ENCODE measurements at regions not wholly inside any gene's neighbourhood (a gene's known extent, or its start where the extent isn't known, plus 50 kb on each side); places are given as distances from the start of the nearest gene placed in this dataset.

- DNase-seq (ENCODE audit: low read depth, low spot score) = no peak
Measured at GRCh38 chr6:12584631-12585405, 131.7 kb upstream of the PHACTR1 start.

DNA sequence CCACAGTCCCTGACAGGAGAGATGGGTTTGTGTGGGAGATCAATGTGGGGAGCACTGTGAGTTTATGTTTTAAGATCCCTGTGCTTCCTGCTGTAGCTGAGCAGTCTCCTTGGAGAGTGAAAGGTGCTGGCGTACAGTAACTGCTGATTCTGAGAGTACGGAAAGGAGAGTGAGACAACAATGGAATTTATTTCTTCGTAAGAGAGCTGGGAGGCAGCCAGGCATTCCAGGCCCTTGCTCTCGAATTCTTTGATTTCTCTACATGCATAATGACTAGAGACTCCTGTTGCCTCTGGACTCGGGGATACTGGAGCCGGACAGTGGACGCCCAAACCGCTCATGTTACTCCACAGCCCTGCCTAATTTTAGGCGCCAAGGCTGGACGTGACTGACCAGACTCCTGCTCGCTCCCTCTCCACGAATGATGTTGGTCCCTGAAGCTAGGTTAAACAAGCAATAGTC lies 131.0 kb upstream of the PHACTR1 start:
- no peak for DNase-seq (ENCODE audit: low read depth, low spot score)

DNA sequence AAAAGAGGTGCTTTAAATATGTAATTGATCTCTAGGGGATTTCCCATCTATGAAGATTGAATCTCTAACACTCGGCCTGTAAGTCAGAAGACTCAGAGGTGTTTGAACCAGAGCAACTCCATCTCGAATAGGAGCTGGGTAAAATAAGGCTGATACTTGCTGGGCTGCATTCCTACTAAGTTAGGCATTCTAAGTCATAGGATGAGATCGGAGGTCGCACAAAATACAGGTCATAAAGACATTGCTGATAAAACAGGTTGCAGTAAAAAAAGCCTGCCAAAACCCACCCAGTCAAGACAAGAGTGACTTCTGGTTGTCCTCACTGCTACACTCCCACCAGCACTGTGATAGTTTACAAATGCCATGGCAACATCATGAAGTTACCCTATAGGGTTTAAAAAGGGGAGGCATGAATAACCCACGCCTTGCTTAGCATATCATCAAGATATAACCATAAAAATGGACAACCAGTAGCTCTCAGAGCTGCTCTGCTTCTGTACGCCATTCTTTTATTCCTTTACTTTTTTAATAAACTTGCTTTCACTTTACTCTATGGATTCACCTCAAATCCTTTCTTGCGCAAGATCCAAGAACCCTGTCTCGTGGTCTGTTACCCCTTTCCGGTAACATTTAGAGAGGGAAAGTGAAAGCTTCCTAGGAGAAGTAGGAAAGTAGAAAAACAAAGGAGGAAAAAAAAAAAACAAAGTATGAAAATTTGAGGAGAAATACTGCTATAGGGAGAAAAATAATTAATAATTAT lies 129.7 kb upstream of the PHACTR1 start:
- no peak for DNase-seq (ENCODE audit: low read depth, low spot score)

- DNase-seq (ENCODE audit: low read depth, low spot score) = no peak
Measured at GRCh38 chr6:12590901-12591300, 125.7 kb upstream of the PHACTR1 start.

GRCh38 chr6:12592634-12593033 lies 123.9 kb upstream of the PHACTR1 start:
- DNase-seq (ENCODE audit: low read depth, low spot score) = no peak

DNA sequence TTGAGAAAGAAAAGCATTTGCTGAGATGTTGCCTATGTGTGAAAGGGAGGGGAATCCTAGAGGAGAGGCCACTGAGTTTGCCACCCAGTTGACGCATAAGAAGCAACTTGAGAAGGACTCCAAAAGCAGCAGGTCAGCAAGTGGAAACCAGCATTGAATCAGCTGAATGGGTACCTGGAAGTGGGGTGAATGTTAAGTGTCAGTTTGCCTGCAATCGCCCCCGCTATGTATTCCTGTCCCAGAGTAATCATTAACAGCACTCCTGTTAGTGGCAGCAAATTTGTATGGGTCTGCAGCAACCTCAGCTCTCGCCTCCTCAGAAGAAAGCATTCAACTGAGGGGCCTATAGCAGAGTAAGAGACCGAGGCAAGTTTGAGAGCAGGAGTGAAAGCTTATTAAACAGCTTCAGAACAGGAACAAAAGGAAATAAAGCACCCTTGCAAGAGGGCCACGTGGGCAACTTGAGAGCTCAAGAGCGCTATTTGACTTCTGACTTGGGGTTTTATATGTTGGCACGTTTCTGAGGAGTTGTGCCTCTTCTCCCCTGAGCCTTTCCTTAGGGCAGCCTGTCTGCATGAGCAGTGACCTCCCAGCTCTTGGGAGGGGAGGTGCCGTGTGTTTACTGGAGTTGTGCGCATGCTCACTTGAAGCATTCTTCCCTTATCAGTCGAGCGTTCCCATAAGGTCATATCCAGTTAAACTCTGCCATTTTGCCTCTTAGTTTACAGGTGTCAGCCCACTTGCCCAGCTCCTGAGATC lies 122.6 kb upstream of the PHACTR1 start:
- no peak for DNase-seq (ENCODE audit: low read depth, low spot score)

DNA sequence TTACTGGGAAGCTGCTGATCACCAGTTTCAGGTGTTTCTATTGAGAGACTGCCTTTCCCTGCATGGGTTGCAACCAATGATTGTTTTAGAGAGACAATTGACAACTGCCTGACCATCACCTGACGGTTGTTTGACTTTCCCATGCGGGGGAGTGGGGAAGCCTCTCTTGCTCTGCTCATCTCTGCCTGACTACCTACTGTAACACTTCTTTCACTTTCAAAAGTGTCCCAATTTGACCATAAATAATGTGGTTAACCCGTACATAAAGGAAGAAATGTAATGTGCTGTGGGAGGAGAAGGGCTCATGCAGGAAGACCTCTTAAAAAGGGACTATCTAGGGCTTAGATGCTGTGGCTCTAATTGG lies 122.1 kb upstream of the PHACTR1 start:
- DNase-seq (ENCODE audit: low read depth, low spot score) = no peak

DNA sequence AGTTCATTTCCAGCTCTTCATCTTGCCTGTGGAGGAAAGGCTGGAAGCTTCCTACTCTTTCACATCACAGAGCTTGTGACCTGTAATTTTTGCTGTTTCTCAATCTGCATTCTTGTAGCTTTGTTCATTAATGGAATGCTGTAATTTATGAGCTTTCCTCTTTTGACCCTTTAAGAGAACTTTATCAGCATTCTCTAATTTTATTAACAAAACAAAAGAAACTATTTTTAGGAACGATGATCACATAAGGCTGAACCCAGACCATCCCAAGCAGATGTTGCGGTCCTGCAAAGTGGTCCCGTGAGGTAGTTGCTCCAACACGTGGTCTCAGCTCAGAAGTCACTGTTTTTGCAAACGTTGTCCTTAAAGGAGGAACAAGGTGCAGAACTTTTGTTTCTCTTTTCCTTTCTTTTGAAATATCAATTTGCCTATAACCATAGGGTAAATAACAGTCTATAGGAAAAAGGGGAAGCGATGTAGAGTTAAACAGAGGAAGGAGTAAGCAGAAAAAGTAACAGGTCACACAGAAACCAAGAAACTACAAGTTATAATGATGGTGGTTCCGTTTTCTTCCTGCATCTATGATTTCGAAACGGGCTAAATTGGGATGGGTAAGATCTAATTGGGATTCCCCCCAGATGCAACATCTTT lies 121.3 kb upstream of the PHACTR1 start:
- no peak for DNase-seq (ENCODE audit: low read depth, low spot score)

- no peak for DNase-seq (ENCODE audit: low read depth, low spot score)
Measured at GRCh38 chr6:12596731-12597130, 119.8 kb upstream of the PHACTR1 start.

- no peak for DNase-seq (ENCODE audit: low read depth, low spot score)
Measured at GRCh38 chr6:12598919-12599318, 117.6 kb upstream of the PHACTR1 start.

DNA sequence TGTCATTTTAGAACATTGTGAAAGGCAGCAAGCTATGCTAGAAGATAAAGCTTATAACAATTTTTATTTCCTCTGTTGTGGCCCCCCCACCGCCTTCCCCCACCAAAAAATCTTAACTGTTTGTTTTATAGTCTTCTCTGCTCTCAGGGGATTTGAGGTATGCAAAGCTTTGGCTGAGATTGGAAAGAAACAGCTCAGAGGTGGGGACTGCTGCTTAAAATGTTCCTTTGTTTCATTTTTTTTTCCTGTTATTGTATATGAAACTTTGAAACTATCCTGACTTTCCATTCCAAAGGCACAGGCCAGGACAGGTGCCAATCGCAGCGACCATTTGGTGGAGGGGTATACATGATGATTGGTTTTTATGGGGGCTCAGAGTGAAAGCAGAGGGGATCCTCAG lies 114.7 kb upstream of the PHACTR1 start:
- no peak for DNase-seq (ENCODE audit: low read depth, low spot score)

DNA sequence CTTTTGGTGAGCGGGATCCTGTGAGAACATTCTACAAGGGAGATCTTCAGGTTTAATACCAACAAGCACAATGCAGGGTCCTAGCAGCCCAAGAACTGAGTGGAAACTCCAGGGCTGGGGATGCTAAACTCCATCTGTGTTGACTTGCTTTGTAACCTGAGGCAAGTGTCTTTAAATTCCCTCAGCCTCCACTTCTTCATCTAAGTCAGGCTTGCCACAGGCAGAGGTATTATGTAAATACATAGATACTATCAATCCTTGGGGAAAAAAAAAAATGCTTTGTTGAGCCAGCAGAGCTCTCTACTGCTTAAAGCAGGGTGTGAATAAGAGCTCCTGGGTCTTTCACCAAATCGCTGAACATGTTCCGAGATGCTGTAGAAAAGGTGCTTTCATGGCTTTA lies 114.2 kb upstream of the PHACTR1 start:
- DNase-seq (ENCODE audit: low read depth, low spot score) = no peak

DNA sequence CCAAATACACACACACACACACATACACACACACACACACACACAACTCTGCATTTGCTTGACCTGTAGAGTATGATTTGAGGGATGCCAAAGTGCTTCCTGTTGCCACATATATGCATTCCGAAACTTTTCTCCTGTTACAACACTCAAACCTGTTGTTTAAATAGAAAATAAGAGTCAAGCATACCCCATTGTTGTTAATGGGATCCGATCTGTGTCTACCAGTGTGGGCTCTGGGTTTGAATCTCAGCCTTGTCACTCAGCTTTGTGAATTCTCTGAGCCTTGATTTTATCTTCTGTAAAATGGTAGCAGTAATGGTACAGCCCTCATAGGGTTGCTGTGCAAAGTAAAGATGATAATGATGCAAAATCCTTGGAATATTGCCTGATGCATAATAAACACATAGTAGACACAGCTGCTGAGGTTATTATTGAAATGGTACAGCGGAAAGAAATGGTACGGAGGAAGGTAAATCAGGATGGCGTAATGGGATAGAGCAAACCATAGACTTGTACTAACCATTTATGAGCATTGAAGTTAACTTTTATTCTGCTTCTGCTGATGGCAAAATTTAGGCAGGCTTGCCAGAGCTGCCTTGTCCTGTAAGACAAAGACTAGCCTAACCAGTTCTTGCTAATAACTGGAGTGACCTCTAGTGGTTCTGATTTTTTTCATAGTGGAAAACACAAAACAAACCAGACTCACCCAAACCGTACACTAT lies 113.5 kb upstream of the PHACTR1 start:
- peak; percentile 13 for DNase-seq (ENCODE audit: low read depth, low spot score)

DNA sequence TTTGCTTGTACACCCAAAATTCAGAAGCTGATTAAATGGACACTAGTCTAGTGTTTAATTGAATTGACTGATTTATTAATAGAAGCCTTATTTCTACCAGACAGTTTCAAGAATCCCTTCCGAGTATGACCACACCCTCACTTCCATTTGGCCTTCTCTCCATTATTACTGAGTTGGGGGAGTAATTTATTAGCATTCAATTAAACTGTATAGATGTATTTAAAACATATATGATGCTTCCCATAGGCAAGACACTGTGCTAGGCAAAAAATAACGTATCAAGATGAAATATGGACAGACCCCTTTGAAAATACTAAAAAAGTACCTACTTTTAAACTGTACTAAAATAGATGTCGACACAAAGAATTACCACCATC lies 112.9 kb upstream of the PHACTR1 start:
- no peak for DNase-seq (ENCODE audit: low read depth, low spot score)

DNA sequence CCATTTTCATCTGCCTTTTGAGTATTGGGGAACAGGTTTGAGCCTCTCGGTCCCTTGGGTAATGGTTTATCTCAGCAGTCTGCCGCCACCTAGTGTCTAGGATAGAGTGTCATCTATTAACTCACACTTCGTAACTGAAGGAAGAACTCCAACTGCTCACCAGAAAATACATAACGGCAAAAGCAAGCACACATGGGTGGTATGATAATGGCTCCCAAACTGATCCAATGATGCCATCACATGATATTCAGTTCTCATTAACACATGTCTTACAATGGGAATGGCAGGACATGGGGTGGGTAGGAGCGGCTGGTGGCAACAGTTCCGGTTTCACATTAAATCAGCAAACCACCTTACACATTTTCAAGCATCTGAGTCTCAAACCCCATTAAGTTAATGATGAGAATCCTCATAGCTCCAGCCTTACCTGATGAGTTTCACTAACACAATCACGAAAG lies 110.7 kb upstream of the PHACTR1 start:
- peak; percentile 15 for DNase-seq (ENCODE audit: low read depth, low spot score)

- DNase-seq (ENCODE audit: low read depth, low spot score) = no peak
Measured at GRCh38 chr6:12606616-12607015, 110.0 kb upstream of the PHACTR1 start.

GRCh38 chr6:12608016-12608860 lies 108.3 kb upstream of the PHACTR1 start:
- no peak for DNase-seq (ENCODE audit: low read depth, low spot score)

- DNase-seq (ENCODE audit: low read depth, low spot score) = no peak
Measured at GRCh38 chr6:12608874-12609273, 107.7 kb upstream of the PHACTR1 start.

DNA sequence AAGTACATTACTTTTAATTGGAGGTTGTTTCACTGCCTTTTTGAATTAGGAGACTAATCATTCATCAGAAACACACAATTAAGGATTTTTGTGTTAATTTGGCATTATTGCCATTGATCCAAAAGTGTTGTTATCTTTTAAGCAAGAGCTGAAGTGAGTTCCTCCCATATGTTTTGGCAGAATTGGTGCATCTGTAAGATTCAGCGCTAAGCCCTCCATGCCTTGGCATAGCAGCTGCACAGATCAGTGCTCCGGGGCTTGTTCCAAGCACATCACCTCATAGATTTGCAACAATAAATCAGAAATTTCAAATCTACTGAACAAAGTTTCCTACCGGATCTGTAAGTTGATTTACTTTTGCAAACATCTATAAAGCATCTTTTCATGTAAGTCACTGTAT lies 106.8 kb upstream of the PHACTR1 start:
- no peak for DNase-seq (ENCODE audit: low read depth, low spot score)

DNA sequence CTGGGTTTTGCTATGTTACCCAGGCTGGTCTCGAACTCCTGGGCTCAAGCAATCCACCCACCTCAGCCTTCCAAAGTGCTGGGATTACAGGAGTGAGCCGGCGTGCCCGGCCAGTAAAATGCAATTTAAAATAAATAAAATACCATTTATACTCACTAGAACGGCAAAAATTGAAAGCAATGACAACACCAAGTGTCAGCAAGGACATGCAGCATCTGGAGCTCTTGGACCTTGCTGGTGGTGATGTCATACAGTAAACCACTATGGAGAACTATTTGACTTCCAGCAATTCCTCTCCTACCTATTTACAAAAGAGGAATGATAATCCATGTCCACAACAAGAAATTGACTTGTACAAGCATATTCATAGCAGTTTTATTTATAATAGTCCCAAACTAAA lies 105.7 kb upstream of the PHACTR1 start:
- no peak for DNase-seq (ENCODE audit: low read depth, low spot score)
